CD14-positive monocyte (primary cell): ENCODE measurements at regions not wholly inside any gene's neighbourhood (a gene's known extent, or its start where the extent isn't known, plus 50 kb on each side); places are given as distances from the start of the nearest gene placed in this dataset. TPM values are rescaled to one million over a fixed set of nuclear protein-coding genes. Genes with fewer than 3 reads are reported as not detected.

Source experiments
- DNase-seq, 3 donors: peaks; one replicate each; pipeline ENCODE4 v3.0.0-alpha.2; 2011 to 2022
- H2AFZ ChIP-seq: 2 replicates; pipeline ENCODE4 v1.6.0; 2012; ENCODE audit warnings: mild to moderate bottlenecking, low read depth, low read length, inconsistent platforms; ENCODE audit not compliant: insufficient read depth, poor library complexity, severe bottlenecking
- H3K27ac ChIP-seq, 2 donors: 1 replicate in 1 of 2; 2 replicates in 1 of 2; pipeline ENCODE4 v1.5.1; 2012 to 2013; ENCODE audit warnings: low read length in 2 of 2, control low read depth in 1 of 2, inconsistent platforms in 1 of 2, low read depth in 1 of 2, mild to moderate bottlenecking in 1 of 2
- H3K27me3 ChIP-seq, 2 donors: one replicate each; pipeline versions ENCODE4 v1.6.0 to v1.6.1; 2011 to 2013; ENCODE audit warnings: low read length in 2 of 2; ENCODE audit not compliant: control insufficient read depth in 2 of 2, insufficient read depth in 2 of 2
- H3K36me3 ChIP-seq, 2 donors: replicated peaks in 1 of 2; 1 replicate in 1 of 2; 2 replicates in 1 of 2; pipeline versions ENCODE4 v1.5.1 to v1.6.1; 2012 to 2013; ENCODE audit warnings: low read length in 2 of 2, control low read depth in 1 of 2, inconsistent platforms in 1 of 2, mild to moderate bottlenecking in 1 of 2; ENCODE audit not compliant: insufficient read depth in 2 of 2, control insufficient read depth in 1 of 2
- H3K4me1 ChIP-seq, 2 donors: 1 replicate in 1 of 2; 2 replicates in 1 of 2; pipeline versions ENCODE4 v1.5.1 to v1.6.1; 2012 to 2013; ENCODE audit warnings: low read length in 2 of 2, control low read depth in 1 of 2, inconsistent platforms in 1 of 2, mild to moderate bottlenecking in 1 of 2, moderate library complexity in 1 of 2; ENCODE audit not compliant: insufficient read depth in 2 of 2, control insufficient read depth in 1 of 2
- H3K4me2 ChIP-seq: replicated peaks from 2 replicates; pipeline ENCODE3; 2012; ENCODE audit warnings: low read length, moderate library complexity, mild to moderate bottlenecking; ENCODE audit not compliant: poor library complexity, severe bottlenecking; ENCODE audit errors: extremely low read depth
- H3K4me3 ChIP-seq, 3 experiments: fragments of 200-600 bp in 1 of 3; sonication (generic) in 1 of 3; replicated peaks in 1 of 3; 1 replicate in 2 of 3; 2 replicates in 1 of 3; pipeline ENCODE4 v1.5.1; 2011 to 2013; ENCODE audit warnings: low read length in 3 of 3, mild to moderate bottlenecking in 3 of 3, control low read depth in 2 of 3, low read depth in 2 of 3, inconsistent platforms in 1 of 3, moderate library complexity in 1 of 3
- H3K79me2 ChIP-seq: 2 replicates; pipeline ENCODE4 v1.6.0; 2012; ENCODE audit warnings: mild to moderate bottlenecking, control low read depth, inconsistent platforms, low read length, moderate library complexity; ENCODE audit not compliant: insufficient read depth
- H3K9ac ChIP-seq: 2 replicates; pipeline ENCODE4 v1.6.0; 2017; ENCODE audit warnings: low read length, mild to moderate bottlenecking; ENCODE audit not compliant: insufficient read depth, poor library complexity, severe bottlenecking
- H3K9me3 ChIP-seq, 2 donors: replicated peaks in 1 of 2; 1 replicate in 1 of 2; 2 replicates in 1 of 2; pipeline versions ENCODE4 v1.5.1 to v1.6.1; 2012 to 2013; ENCODE audit warnings: low read length in 2 of 2, control low read depth in 1 of 2; ENCODE audit not compliant: control insufficient read depth in 1 of 2, insufficient read depth in 1 of 2
- H4K20me1 ChIP-seq: 2 replicates; pipeline ENCODE4 v1.6.0; 2012; ENCODE audit warnings: mild to moderate bottlenecking, low read length, control low read depth, moderate library complexity; ENCODE audit not compliant: insufficient read depth
- H3K27ac Mint-ChIP-seq, 7 donors: one replicate each; pipeline ENCODE4 v1.8.0; 2020; ENCODE audit warnings: mild to moderate bottlenecking in 7 of 7, mixed read lengths in 7 of 7, moderate library complexity in 6 of 7, inconsistent platforms in 2 of 7
- H3K27me3 Mint-ChIP-seq, 3 donors: one replicate each; pipeline ENCODE4 v1.8.0; 2021 to 2022; ENCODE audit warnings: low read depth in 3 of 3, mild to moderate bottlenecking in 3 of 3, mixed read lengths in 3 of 3, moderate library complexity in 3 of 3, inconsistent platforms in 1 of 3
- H3K36me3 Mint-ChIP-seq, 2 donors: one replicate each; pipeline ENCODE4 v1.8.0; 2020; ENCODE audit warnings: mixed read lengths in 2 of 2, inconsistent platforms in 1 of 2, mild to moderate bottlenecking in 1 of 2
- H3K4me1 Mint-ChIP-seq: one replicate; pipeline ENCODE4 v1.8.0; 2020; ENCODE audit warnings: mild to moderate bottlenecking, mixed read lengths
- H3K4me3 Mint-ChIP-seq, 2 donors: one replicate each; pipeline ENCODE4 v1.8.0; 2020; ENCODE audit warnings: mild to moderate bottlenecking in 2 of 2, mixed read lengths in 2 of 2, moderate library complexity in 1 of 2
- H3K9me3 Mint-ChIP-seq, 7 donors: one replicate each; pipeline ENCODE4 v1.8.0; 2020 to 2022; ENCODE audit warnings: mixed read lengths in 7 of 7, mild to moderate bottlenecking in 6 of 7, moderate library complexity in 6 of 7, inconsistent platforms in 2 of 7
- WGBS: methylation state at CpG from one replicate; pipeline ENCODE4 v1.1.5; 2013; ENCODE audit warnings: missing lambda C conversion rate; ENCODE audit not compliant: insufficient coverage; 5-methylcytosine and 5-hydroxymethylcytosine counted together
- intact Hi-C, 2 donors: fragments of 100-400 bp; cut with micrococcal nuclease; formaldehyde crosslinking; loops; one replicate each; pipeline versions ENCODE4 v1.15.0 to v1.15.1; 2023
- small RNA-seq: library from RNA; depleted of rRNA; stranded (forward); fragments of <200 nt; gene quantifications from one replicate; pipeline ENCODE3, GENCODE V24; 2012; ENCODE audit warnings: low read depth; ENCODE audit not compliant: insufficient read length
- TF ChIP-seq, protein P1 (sequence below): fragments of 200-600 bp; IDR thresholded peaks from one replicate; pipeline ENCODE4 v1.8.0; 2022; ENCODE audit warnings: antibody characterized with exemption, mild to moderate bottlenecking

DNA sequence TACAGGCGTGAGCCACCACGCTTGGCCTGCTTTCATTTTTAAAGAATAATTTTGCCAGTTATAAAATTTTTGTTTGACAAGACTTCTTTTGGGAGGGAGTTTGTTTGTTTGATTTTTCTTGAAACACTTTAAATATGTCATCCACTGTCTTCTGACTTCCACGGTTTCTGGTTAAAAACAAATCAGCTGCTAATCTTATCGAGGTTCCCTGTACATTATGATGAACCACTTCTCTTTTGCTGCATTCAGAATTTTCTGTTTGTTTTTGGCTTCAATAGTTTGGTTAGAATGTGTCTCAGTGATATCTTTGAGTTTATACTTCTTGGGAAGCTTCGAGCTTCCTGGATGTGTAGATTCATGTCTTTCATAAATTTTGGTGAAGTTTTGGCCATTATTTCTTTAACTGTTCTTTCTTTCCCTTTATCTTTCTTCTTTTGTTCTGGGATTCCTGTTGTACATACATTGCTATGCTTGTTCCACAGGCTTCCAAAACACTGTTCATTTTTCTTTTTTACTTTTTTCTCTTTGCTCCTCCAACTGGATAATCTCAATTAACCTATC is 60.8 kb downstream of the MSX2 start:
- H3K9me3 ChIP-seq: no peaks in the 10 kb centered on the region
- no peak overlapping the region for H3K4me3 ChIP-seq
- no peak overlapping the region for H3K27ac ChIP-seq
- no CpG with 5 or more reads among the region's 5 CpGs for WGBS
- DNase-seq: no peak
- H3K9ac ChIP-seq: no peak overlapping the region
- H3K36me3 ChIP-seq: no peaks in the 10 kb centered on the region
- no peak overlapping the region for H2AFZ ChIP-seq
- H3K27me3 ChIP-seq: no peaks in the 10 kb centered on the region
- H3K4me1 ChIP-seq: no peaks in the 10 kb centered on the region
- Mint-ChIP-seq H3K4me1 (no peaks in the 10 kb centered on the region), H3K36me3 (no peaks in the 10 kb centered on the region), H3K27ac (no peak overlapping the region), H3K27me3 (peaks cover 2 to 10% (median 6%) of the 10 kb centered on the region in 3 donors), H3K9me3 (peaks cover 2 to 4% (median 2%) of the 10 kb centered on the region in 7 donors), H3K4me3 (no peak overlapping the region)
- TF ChIP-seq, protein P1, sequence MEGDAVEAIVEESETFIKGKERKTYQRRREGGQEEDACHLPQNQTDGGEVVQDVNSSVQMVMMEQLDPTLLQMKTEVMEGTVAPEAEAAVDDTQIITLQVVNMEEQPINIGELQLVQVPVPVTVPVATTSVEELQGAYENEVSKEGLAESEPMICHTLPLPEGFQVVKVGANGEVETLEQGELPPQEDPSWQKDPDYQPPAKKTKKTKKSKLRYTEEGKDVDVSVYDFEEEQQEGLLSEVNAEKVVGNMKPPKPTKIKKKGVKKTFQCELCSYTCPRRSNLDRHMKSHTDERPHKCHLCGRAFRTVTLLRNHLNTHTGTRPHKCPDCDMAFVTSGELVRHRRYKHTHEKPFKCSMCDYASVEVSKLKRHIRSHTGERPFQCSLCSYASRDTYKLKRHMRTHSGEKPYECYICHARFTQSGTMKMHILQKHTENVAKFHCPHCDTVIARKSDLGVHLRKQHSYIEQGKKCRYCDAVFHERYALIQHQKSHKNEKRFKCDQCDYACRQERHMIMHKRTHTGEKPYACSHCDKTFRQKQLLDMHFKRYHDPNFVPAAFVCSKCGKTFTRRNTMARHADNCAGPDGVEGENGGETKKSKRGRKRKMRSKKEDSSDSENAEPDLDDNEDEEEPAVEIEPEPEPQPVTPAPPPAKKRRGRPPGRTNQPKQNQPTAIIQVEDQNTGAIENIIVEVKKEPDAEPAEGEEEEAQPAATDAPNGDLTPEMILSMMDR: no peak
- no peaks in the 10 kb centered on the region for H4K20me1 ChIP-seq
- intact Hi-C loops: no loop called here
- no peak overlapping the region for H3K4me2 ChIP-seq
- no peaks in the 10 kb centered on the region for H3K79me2 ChIP-seq

Small RNA genes lying in the stretch of these regions (small RNA-seq; reads per million reads assigned to genes)
- gene AC008413.1: not detected
